ENCODE measurements at regions not wholly inside any gene's neighbourhood (a gene's known extent, or its start where the extent isn't known, plus 50 kb on each side); places are given as distances from the start of the nearest gene placed in this dataset.

DNA sequence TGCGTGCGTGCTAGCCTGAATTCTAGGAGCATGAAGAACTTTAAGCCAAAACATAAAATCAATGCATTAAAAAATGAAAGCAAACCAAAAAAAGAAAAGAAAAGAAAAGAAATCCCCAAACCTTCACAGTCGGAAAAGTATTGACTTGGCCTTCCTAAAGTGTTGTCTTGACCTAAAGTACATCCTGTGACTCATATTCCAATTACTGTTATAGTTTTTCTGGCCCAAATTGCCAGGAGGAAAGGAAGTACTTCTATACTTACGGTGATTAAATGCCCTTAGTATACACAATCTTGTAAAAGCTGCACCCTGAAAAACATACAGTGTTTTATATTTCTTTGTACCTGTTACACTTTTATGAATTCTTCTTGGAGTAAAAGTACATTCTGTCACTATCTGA, 512.8 kb downstream of the ANKRD50 start:
- DNase-seq, result peak; percentile 49

DNA sequence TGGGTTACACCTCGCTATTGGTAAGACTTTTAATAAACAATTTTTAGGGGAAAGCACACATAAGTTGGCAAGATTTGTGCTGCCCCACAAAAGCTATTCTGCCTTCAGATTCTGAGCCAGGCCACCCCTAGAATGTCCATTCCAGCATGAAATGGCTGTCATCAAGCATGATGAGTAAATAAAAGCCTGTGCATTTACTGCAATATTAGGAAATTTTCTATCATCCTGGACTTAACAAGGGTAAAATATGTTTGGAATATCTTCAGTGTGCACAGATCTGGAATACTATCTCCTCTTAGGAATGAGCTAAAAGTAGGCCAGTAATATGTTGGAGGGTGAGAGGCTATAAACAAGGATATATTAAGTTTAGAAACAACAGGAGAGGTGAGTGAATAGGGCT, 510.9 kb downstream of the ANKRD50 start:
- no peak for DNase-seq

DNA sequence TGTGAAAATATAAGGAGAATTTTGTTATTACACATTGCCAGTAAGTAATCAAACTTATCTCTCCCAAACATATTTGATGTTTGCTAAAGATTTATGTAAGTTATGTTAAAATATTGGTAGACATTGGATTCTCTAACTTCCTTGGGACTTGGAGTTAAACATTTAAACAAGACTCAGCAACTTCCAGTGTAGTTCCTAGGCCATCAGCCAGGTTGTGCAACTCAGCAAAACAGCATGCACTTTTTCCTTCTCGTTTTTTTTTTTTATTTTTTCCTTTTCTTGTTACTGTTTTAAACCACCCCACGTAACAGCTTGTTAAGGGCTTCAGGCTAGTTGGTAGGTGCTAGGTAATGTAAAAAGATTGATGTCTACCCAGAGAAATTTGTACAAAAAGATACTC, 510.4 kb downstream of the ANKRD50 start:
- DNase-seq, result peak; percentile 19

DNA sequence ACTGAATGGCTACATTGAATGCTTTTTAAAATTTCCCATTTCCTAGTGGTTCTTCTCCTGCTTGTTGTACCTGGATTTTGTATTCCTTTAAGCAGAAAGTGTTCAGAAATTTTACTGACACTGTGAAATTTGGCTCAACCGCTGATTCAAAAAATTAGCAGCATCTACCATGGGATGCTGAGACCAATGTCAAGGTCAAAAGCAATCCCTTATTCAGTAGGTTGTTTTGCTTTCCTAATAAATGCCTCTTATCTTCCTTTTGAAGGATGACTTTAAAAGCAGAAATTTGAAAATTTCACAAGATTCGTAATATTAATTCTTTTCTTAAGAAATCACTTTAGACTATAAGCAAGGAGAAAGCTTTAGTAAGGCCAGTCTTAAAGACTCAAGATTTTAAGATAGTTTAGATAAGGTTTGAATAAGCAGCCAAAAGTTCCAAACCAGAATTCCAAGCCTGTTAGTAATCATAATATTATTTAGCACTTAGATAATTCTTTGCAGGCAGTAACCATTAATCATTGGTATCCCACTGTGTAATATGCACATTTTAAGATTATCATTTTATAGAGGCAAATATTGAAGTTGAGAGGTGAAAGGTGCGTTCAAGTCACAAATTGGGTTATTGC, 508.8 kb downstream of the ANKRD50 start:
- peak; percentile 54 for DNase-seq

DNA sequence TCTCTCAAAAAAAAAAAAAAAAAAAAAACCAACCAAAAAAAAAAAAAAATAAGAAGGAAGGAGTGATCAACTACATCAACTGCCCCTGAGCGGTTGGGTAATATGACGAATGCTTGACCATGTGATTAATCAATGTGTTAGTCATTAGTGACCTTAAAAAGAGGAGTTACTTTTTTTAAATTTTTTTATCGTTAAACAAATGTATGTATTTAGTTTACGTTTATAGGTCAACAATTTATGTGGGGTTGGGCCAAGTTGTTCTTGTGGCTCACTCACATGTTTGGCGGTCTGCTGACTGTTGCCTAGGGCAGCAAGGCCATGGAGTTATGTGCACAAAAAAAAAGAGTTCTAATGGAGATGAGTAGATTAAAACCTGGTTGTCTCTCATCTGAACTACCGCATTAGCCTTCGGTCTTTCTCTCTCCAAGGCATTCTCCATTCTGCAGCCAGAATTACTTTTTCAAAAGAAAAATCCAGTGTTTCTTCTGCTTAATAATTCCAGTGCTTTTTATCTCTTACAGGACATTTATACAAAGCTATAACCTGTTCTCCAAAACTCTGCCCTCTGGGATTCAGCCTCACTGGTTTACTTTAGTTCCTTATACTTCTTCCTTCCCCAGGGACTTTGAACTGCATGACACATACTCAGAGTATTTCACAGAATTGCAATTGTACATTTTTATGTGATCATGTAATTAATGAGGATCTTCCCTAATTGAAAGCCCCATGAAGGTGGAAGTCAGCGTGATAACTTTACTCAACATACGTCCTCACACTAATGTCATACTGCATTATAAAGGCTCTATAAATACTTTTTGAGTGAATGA, 505.5 kb downstream of the ANKRD50 start:
- peak; percentile 70 for DNase-seq

DNA sequence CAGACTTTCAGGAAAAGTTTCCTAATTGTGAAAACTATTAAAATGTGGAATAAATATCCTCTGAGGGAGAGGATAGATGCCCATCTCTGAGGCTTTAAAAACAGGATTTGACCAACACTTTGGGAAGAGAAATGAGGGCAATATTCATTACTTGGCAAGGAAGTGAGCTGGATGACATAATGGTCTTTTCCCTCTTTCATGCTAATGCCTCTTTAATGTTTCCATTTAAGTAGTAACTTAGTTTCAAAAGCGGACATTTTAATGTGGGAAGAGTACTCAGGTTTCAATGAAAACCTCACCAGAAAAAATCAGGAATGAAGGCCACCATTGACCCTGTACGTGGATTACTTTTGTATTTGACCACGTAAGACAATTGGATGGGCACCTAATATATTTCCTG, 503.3 kb downstream of the ANKRD50 start:
- DNase-seq, result no peak

DNA sequence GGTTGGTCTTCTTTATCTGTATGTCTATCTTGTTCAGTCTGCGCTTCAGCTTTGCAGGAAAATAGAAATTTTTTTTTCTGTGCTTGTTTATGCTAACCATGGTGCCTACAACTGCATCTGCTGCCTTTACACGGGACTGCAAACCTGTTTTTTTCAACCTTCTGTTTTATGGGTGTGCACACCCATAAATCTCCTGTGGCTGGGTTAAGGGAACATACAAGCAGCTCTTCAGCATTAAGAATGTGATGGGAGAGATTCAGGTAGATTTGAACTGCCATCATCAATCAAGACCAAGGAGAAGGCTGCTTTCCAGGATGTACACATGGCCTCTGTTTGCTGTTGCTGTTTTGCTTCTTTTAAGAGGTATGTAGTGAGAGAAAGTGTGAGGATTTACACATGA, 502.9 kb downstream of the ANKRD50 start:
- DNase-seq, result no peak

DNA sequence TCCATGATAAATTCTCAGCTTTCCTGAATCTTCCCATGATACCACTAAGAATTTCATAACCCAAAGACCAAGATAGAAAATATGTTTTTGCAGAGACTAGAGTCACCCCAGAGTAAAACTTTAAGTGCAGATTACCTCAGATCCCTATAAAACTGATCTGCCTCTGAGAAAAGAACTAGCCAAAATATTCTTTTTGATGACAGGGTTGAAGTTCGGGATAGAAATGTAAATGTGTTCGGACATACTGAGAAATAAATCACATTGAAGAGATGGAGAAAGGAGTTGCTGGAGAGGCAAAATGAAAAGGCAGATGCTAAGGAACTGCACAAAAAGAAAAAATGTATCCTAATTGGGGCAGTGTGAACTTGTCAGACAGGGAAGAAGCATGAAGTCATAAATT, 501.8 kb downstream of the ANKRD50 start:
- DNase-seq, result no peak

DNA sequence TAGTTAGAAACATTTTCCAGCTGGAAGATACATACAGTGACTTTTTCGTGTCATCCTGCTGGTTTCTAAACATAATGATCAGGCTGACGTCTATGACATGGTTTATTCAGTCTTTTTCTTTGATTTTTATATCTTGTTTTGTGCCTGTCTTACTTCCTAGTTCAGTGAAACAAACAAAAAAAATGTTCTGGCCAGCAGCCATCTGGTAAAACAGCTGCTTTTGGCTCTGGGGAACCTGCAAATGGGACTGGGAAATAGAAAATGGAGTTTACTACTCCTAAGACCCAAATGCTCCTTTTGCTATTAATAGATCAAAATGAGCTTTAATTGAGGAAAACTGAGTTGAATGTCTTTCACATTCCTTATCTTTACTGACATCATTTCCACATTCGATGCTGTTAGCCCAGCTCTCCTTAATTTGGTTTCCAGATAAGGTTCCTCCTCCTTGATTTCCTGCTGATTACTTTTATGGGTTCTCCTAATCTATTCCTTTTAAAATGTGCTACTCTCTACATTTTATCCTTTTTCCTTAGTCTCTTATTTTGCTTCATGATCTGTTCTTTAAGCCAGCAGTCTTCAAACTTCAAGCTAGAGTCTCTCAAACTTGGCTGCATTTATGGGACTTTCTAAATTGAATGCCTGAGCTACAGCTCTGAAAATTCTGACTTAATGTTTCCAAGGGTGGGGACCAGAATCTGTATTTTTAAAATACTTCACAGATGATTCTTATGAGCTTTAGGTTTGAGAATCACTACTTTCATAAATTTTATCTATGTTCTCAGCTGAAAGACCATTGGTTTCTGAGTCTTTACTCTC, 499.5 kb downstream of the ANKRD50 start:
- DNase-seq, result no peak

DNA sequence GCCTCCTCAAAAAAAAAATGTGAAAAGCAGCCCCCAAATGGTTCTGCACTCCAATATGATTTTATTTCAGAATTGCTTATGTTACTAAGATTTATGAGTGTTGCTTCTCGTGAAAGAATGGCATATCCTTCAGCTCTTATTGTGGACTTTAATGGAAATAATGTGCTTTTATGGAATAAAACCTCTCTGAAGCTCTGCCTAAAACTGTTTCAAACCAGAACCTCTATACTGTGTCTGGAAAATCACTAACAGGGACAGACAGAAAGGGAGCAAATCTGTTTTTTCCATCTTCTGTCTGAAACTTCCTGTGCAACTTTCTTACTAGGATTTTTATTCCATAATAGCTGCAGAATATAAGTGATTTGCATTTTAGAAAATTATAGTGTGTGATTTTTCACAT, 493.1 kb downstream of the ANKRD50 start:
- DNase-seq, result no peak

DNA sequence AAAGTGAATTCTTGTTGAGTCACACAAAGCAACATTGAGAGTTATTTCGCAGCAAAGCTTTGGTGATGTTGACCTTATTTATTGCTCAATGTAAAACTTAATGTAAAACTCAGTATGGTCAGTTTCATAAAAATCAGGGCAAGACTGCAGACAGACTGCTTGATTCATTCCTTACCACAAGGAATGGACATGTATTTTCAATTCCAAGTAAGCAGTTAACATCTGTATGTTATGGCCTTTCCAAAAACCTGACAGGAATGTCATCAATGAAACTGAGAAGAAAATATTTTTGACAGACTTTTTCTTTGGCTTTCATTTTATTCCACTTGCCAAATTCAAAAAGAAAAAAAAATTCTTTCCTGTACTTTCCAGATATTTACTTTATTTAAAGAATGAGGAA, 488.3 kb downstream of the ANKRD50 start:
- no peak for DNase-seq

DNA sequence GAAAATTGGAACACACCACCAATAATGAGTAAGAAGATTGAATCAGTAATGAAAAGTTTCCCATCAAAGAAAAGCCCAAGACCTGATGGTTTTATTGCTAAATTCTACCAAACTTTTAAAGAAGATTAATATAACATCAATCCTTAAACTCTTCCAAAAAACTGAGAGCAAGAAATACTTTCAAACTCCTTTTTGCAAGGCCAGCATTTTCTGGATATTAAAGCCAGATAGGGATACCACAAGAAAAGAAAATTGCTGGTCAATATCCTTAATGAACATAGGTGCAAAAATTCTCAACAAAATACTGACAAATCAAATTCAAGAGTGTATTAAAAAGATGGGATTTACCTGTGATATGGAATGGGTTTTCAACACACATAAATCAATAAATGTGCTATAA, 484.6 kb downstream of the ANKRD50 start:
- DNase-seq, result no peak

DNA sequence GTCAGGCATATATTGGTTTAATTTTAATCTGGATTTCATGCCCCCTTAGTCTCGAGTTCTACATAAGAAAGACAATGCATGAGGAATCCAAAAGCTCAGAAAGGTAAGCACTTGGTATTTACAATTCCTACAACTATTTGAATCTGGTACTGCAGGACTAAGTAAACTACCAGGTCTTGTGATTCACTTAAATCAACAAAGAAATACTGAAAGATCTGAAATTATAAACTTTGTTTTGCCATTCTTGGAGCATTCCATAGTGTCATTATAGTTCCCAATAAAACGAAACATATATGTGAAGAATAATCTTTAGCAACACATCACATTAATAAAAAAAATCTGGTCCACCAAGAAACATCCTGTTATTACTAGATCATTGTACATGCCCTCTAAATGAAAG, 482.3 kb downstream of the ANKRD50 start:
- no peak for DNase-seq

DNA sequence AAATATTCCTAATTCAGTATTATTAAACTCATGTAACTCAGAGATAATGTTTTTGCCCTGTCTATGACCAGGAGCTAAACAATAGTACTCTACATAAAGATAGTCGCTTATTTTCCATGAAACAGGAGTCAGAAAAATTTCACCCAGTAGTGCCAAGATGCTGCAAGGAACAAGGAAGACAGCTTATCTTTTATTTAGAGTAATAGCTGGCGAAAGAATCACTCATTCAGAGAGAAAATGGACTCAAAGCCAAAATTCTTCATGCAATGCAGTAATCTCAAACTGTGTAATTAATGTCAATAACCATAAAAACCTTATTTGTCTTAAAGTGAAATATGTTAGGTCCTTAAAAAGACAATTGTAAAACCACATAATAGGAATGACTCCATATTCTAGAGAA, 477.8 kb downstream of the ANKRD50 start:
- no peak for DNase-seq

DNA sequence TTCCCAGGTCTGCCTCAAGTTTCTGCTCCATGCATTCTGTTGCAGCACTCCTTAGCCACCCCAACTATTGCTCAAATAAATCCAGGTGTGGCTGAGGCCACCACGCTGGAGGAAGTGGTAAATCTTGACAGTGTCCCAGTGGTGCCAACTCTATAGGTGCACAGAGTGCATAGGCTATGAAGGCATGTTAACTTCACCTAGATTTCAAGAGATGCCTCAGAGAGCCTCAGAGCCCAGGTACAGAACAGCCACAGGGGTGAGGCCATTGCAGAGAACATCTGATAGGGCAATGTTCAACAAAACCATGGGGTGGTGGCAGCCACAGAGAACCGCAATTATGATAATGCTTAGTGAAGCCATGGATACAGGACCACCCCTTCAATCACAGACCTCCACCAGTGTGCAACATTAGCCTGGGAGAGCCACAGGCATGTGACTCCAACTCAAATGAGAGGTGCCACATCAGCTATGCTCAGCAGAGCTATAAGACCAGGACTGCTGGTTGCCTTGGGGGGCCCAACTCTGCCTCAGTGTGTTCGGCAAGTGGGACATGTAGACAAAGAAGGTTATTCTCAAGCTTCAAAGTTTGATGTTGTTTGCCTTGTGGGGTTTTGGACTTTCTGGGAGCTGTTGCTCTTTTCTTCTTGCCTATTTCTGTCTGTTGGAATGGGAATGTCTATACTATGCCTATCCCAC, 468.7 kb downstream of the ANKRD50 start:
- DNase-seq, result no peak

DNA sequence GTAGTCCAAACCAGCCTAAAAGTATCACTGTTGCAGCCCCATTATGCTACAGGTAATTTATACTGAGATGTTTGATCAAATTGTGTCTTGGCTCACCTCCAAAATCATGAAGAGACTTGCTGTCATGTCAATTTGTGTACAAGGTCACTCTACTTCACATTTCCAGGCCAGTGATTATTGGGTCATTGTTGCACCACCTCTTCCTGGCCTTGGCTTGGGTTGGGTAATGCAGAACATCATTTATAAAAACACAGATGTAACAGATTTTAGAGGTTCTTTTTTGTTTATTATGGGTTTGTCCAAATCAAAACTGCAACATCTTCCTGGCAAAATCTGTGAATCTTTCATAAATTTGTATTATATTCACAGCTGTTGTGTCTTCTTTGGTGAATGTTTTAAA, 459.5 kb downstream of the ANKRD50 start:
- DNase-seq, result no peak

DNA sequence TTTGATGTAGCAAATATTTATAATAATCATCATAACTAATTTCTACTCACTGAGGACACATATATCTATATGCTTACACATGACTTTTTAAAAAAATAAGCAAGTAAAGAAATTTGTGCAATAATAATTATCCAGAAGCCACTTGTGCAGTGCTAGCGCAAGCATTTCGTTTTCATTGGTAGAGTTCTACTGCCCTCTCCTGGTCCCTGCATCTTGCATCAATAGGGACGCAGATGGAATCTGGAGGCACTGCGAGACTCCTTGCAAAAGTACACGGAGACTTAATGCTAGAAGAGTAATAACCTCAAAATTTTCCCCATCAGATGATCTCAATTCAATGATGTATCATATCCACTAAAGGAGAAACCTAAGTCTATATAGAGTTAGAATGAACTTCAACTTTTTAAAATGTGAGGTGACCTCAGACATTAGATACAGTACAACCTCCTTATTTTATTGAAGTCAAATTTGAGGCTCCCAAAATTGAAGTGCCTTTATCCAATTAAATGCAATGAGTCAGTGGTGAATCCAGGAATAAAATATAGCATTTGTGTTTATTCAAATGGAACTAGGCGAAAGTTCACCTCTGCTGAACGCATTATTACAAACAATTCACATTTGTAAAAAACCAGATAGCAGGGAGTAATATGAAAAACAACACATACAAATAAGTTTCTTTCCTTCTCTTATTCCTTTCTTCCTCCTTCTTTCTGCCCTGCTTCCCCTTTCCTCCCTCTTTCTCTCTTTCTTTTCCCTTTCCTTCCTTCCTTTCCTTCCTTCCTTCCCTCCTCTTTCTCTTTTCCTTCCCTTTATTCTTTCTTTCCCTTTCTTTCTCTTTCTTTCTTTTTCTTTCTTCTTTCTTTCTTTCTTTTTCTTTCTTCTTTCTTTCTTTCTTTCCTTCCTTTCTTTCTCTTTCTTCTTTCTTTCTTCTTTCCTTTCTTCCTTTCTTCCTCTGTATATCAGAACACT, 450.0 kb downstream of the ANKRD50 start:
- DNase-seq, result peak; percentile 64

DNA sequence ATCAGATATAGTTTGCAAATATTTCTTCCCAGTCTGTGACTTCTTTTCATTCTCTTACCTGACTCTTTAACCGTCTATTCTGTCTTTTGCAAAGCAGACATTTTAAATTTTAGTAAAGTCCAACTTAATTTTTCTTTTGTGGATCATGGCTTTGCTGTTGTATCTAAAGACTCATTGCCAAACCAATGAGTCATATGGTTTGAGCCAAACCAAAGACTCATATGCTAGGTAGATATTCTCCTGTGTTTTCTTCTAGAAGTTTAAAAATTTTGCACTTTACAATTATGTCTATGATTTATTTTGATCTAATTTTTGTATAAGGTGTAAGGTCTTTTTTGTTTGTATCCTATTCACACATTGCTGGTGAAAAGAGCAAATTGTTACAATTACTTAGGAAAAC, 446.8 kb downstream of the ANKRD50 start:
- no peak for DNase-seq

DNA sequence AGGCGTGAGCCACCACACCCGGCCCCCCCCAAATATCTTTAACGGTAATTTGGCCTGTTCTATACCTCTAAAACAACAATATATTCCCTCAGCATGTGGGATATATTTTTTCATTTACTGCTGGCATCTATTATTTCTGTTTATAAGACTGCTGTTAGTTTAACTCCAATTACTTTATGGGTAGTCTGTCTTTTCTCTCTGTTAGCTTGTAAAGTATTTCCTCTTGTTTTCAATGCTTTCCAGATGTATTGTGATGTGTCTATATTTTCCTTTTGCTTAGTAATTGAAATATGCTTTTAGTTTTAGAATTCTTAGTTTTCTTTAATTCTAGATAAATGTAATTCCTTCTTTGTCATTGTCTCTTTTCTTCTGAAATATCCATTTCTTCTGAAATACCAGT, 445.8 kb downstream of the ANKRD50 start:
- no peak for DNase-seq

DNA sequence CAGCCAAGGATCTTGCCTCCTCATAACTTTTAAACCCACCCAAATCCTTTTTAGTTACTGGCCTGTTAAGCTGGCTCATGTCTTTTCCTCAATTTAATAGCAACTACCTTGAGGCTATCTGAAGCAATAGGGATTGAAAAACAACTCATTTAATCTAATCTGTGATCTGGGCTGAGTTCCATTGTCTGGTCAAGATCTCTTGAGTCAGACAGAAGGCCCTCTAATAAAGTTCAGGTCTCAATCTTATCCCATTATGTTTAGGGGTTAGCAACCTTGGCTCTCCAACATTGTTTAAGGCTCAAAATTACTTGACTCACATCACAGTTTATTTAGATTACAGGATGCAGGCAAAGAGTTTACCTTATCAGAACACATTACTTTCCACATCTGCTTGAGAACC, 436.1 kb downstream of the ANKRD50 start:
- DNase-seq, result no peak

DNA sequence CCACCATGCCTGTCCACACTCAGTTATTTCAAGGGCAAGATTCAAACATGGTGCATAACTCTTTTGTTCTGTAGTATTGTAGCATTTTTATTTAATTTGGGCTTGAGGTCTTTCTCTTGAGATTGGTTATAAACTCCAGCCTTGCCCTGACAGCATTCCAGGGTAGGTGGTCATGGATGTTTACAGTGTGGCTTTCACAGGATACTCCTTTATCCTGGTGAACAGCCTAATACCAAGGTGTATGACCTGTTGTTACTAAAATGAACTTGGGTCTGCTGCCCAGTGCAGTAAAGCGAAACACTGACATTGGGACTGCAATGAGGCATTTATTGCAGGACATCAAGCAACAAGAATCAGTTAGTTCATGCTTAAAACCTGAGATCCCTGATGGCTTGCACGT, 434.8 kb downstream of the ANKRD50 start:
- DNase-seq, result no peak

DNA sequence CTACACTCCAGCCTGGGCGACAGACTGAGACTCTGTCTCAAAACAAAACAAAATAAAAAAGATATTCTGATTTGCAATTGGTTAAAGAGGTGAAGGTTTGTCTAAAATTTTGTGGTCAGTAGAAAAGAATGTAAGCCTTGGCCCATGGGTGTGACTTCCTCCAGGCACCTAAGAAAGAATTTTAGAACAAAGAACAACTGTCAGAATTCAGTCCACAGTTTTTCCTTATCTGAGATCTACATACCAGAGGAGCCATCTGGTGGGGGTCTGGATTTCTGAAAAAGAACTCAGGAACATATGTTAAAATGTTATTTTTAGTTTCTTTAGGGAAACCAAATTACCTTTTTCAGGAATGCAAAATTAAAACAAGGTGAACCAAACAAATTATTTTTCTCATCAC, 434.1 kb downstream of the ANKRD50 start:
- no peak for DNase-seq
